ENCODE measurements at regions not wholly inside any gene's neighbourhood (a gene's known extent, or its start where the extent isn't known, plus 50 kb on each side); places are given as distances from the start of the nearest gene placed in this dataset.

- TF ChIP-seq AFF4 (CRISPR knock-in tag; IDR thresholded peaks at IDR 0.05; ENCODE audit: borderline replicate concordance): no peak
- TF ChIP-seq TCF7 (CRISPR knock-in tag; IDR thresholded peaks at IDR 0.05; ENCODE audit: low read depth): no peak
- no peak for TF ChIP-seq CTCF (IDR thresholded peaks at IDR 0.05)
- no peak for TF ChIP-seq ERG (CRISPR knock-in tag; IDR thresholded peaks at IDR 0.05)
- TF ChIP-seq SOX15 (CRISPR knock-in tag; IDR thresholded peaks at IDR 0.05): no peak
- TF ChIP-seq ZNF219 (CRISPR knock-in tag; IDR thresholded peaks at IDR 0.05; ENCODE audit: borderline replicate concordance): no peak
- no peak for TF ChIP-seq TEAD4 (CRISPR knock-in tag; IDR thresholded peaks at IDR 0.05)
- TF ChIP-seq ELF4 (CRISPR knock-in tag; IDR thresholded peaks at IDR 0.05; ENCODE audit: low read depth): no peak
Observed at GRCh38 chr11:127996825-127997224, 590.5 kb downstream of the ETS1 start (continued).

- ChIA-PET CTCF (no interaction called here), POLR2A (no interaction called here)
- no peaks in the 10 kb centered on the region for H3K36me3 Mint-ChIP-seq
- DNase-seq (ENCODE audit: low spot score) (no peak), ATAC-seq (no peak)
- TF ChIP-seq MYBL2 (CRISPR knock-in tag; IDR thresholded peaks at IDR 0.05) (no peak), CREB1 (CRISPR knock-in tag; IDR thresholded peaks at IDR 0.05) (no peak), IRF2 (CRISPR knock-in tag; IDR thresholded peaks at IDR 0.05; ENCODE audit: borderline replicate concordance, low read depth) (no peak), ESRRA (CRISPR knock-in tag; IDR thresholded peaks at IDR 0.05; ENCODE audit: borderline replicate concordance) (no peak)
- H3K4me1 Mint-ChIP-seq: no peaks in the 10 kb centered on the region
- H3K27me3 Mint-ChIP-seq (ENCODE audit: low read depth): no peaks in the 10 kb centered on the region
- no peak overlapping the region for H3K27ac Mint-ChIP-seq
- no peak overlapping the region for H3K4me3 Mint-ChIP-seq
- 0 out of 2 replicates have a peak, but pooled peaks cover 3% of the 10 kb centered on the region for H3K9me3 Mint-ChIP-seq
Observed at GRCh38 chr11:127995921-127996320, 591.4 kb downstream of the ETS1 start.

GRCh38 chr11:127994736-127995135 is 592.6 kb downstream of the ETS1 start:
- POLR2A ChIA-PET: interaction anchor here (0.6 kb wide), 1 partner anchor 376 kb away, joined by 5 read pairs; no protein-coding TSS in a partner anchor
- Mint-ChIP-seq H3K27me3 (ENCODE audit: low read depth) (no peaks in the 10 kb centered on the region), H3K4me3 (no peak overlapping the region), H3K9me3 (0 out of 2 replicates have a peak, but pooled peaks cover 3% of the 10 kb centered on the region), H3K4me1 (no peaks in the 10 kb centered on the region), H3K36me3 (no peaks in the 10 kb centered on the region), H3K27ac (no peak overlapping the region)
- CTCF ChIA-PET: no interaction called here
- ATAC-seq (no peak), DNase-seq (ENCODE audit: low spot score) (no peak)
- no peak for TF ChIP-seq ERG (CRISPR knock-in tag; IDR thresholded peaks at IDR 0.05)

GRCh38 chr11:127993788-127994187 is 593.6 kb downstream of the ETS1 start:
- Mint-ChIP-seq H3K27ac (no peak overlapping the region), H3K4me3 (no peak overlapping the region), H3K27me3 (ENCODE audit: low read depth) (no peaks in the 10 kb centered on the region), H3K4me1 (no peaks in the 10 kb centered on the region), H3K36me3 (no peaks in the 10 kb centered on the region), H3K9me3 (no peaks in the 10 kb centered on the region)
- DNase-seq (ENCODE audit: low spot score): peak; percentile 47
- TF ChIP-seq ZNF121 (CRISPR knock-in tag; IDR thresholded peaks at IDR 0.05) (peak; percentile 25; the same call in 1 of the 2 replicates), IRF1 (CRISPR knock-in tag; IDR thresholded peaks at IDR 0.05) (no peak)
- ChIA-PET CTCF (interaction anchor here (0.6 to 1.0 kb wide), 2 partner anchors 150 to 432 kb away, joined by 3 to 4 read pairs; no protein-coding TSS in a partner anchor), POLR2A (no interaction called here)
- peak; percentile 97 for ATAC-seq

Data from WTC11 (cell line).